Activated T-helper 17 cell treated with anti-CD3 and anti-CD28 coated beads, Interleukin-2, amount 50 U/mL, for 72 hours (primary cell): ENCODE measurements at regions not wholly inside any gene's neighbourhood (a gene's known extent, or its start where the extent isn't known, plus 50 kb on each side); places are given as distances from the start of the nearest gene placed in this dataset.
"Not testable (repeated sequence)": the region's sequence is repeated elsewhere in the genome, so short reads cannot be mapped to it uniquely, and the experiment has no call there.

ENCODE experiments used
- ATAC-seq: fragments of 150-1000 bp; cut with Tn5 transposase; replicated peaks from 2 replicates; pipeline ENCODE4 v1.10.0; 2021; ENCODE audit warnings: mild to moderate bottlenecking, moderate library complexity
- H3K27ac Mint-ChIP-seq: one replicate; pipeline ENCODE4 v1.8.0; 2022; ENCODE audit warnings: mixed read lengths
- H3K27me3 Mint-ChIP-seq: one replicate; pipeline ENCODE4 v1.8.0; 2022; ENCODE audit warnings: mixed read lengths
- H3K36me3 Mint-ChIP-seq: one replicate; pipeline ENCODE4 v1.8.0; 2022; ENCODE audit warnings: low read depth, mild to moderate bottlenecking, mixed read lengths
- H3K4me1 Mint-ChIP-seq: one replicate; pipeline ENCODE4 v1.8.0; 2022; ENCODE audit warnings: mixed read lengths
- H3K4me3 Mint-ChIP-seq: one replicate; pipeline ENCODE4 v1.8.0; 2022; ENCODE audit warnings: mild to moderate bottlenecking, mixed read lengths
- H3K9me3 Mint-ChIP-seq: one replicate; pipeline ENCODE4 v1.8.0; 2022; ENCODE audit warnings: mixed read lengths

GRCh38 chr2:139411236-139411635, 631.0 kb upstream of the NXPH2 start:
- H3K27ac Mint-ChIP-seq: no peak overlapping the region
- peaks cover 15% of the 10 kb centered on the region for H3K9me3 Mint-ChIP-seq
- ATAC-seq: no peak
- H3K4me1 Mint-ChIP-seq: no peaks in the 10 kb centered on the region
- H3K4me3 Mint-ChIP-seq: no peak overlapping the region
- no peaks in the 10 kb centered on the region for H3K36me3 Mint-ChIP-seq
- no peaks in the 10 kb centered on the region for H3K27me3 Mint-ChIP-seq

GRCh38 chr2:139410833-139411174, 630.6 kb upstream of the NXPH2 start:
- not testable (repeated sequence) for H3K36me3 Mint-ChIP-seq, H3K4me3 Mint-ChIP-seq, H3K4me1 Mint-ChIP-seq, ATAC-seq, H3K27me3 Mint-ChIP-seq, H3K27ac Mint-ChIP-seq
- H3K9me3 Mint-ChIP-seq: peaks cover 18% of the 10 kb centered on the region

GRCh38 chr2:139410147-139410832, 630.1 kb upstream of the NXPH2 start:
- not testable (repeated sequence) for H3K27me3 Mint-ChIP-seq, H3K4me1 Mint-ChIP-seq, H3K27ac Mint-ChIP-seq, H3K4me3 Mint-ChIP-seq, ATAC-seq, H3K36me3 Mint-ChIP-seq
- H3K9me3 Mint-ChIP-seq: peaks cover 18% of the 10 kb centered on the region

GRCh38 chr2:139409212-139409611, 629.0 kb upstream of the NXPH2 start:
- ATAC-seq: no peak
- Mint-ChIP-seq H3K36me3 (no peaks in the 10 kb centered on the region), H3K27ac (no peak overlapping the region), H3K4me1 (no peaks in the 10 kb centered on the region), H3K4me3 (no peak overlapping the region), H3K27me3 (no peaks in the 10 kb centered on the region), H3K9me3 (peaks cover 12% of the 10 kb centered on the region)

GRCh38 chr2:139403948-139404347, 623.8 kb upstream of the NXPH2 start:
- H3K4me3 Mint-ChIP-seq: no peak overlapping the region
- no peaks in the 10 kb centered on the region for H3K36me3 Mint-ChIP-seq
- no peak overlapping the region for H3K27ac Mint-ChIP-seq
- no peak for ATAC-seq
- peaks cover 11% of the 10 kb centered on the region for H3K9me3 Mint-ChIP-seq
- no peaks in the 10 kb centered on the region for H3K4me1 Mint-ChIP-seq
- no peaks in the 10 kb centered on the region for H3K27me3 Mint-ChIP-seq

- Mint-ChIP-seq H3K4me3 (no peak overlapping the region), H3K27ac (no peak overlapping the region), H3K9me3 (peaks cover 4% of the 10 kb centered on the region), H3K36me3 (no peaks in the 10 kb centered on the region), H3K27me3 (no peaks in the 10 kb centered on the region), H3K4me1 (no peaks in the 10 kb centered on the region)
- ATAC-seq: no peak
Observed at GRCh38 chr2:139394801-139395200, 614.6 kb upstream of the NXPH2 start.

GRCh38 chr2:139389391-139389790, 609.2 kb upstream of the NXPH2 start:
- Mint-ChIP-seq H3K4me3 (no peak overlapping the region), H3K4me1 (no peaks in the 10 kb centered on the region), H3K27me3 (no peaks in the 10 kb centered on the region), H3K9me3 (peaks cover 3% of the 10 kb centered on the region), H3K27ac (no peak overlapping the region), H3K36me3 (no peaks in the 10 kb centered on the region)
- no peak for ATAC-seq

GRCh38 chr2:139386401-139386800, 606.2 kb upstream of the NXPH2 start:
- Mint-ChIP-seq H3K27ac (no peak overlapping the region), H3K4me1 (no peaks in the 10 kb centered on the region), H3K4me3 (no peak overlapping the region), H3K27me3 (no peaks in the 10 kb centered on the region), H3K9me3 (peaks cover 3% of the 10 kb centered on the region), H3K36me3 (no peaks in the 10 kb centered on the region)
- ATAC-seq: no peak

- no peaks in the 10 kb centered on the region for H3K27me3 Mint-ChIP-seq
- no peaks in the 10 kb centered on the region for H3K4me1 Mint-ChIP-seq
- no peak for ATAC-seq
- H3K27ac Mint-ChIP-seq: no peak overlapping the region
- peaks cover 9% of the 10 kb centered on the region for H3K9me3 Mint-ChIP-seq
- H3K4me3 Mint-ChIP-seq: no peak overlapping the region
- no peaks in the 10 kb centered on the region for H3K36me3 Mint-ChIP-seq
Observed at GRCh38 chr2:139383532-139383931, 603.3 kb upstream of the NXPH2 start.

GRCh38 chr2:139380051-139380450, 599.9 kb upstream of the NXPH2 start:
- Mint-ChIP-seq H3K4me3 (no peak overlapping the region), H3K9me3 (peaks cover 26% of the 10 kb centered on the region), H3K27ac (no peak overlapping the region), H3K27me3 (no peaks in the 10 kb centered on the region), H3K4me1 (no peaks in the 10 kb centered on the region), H3K36me3 (no peaks in the 10 kb centered on the region)
- ATAC-seq: no peak

- peaks cover 26% of the 10 kb centered on the region for H3K9me3 Mint-ChIP-seq
- H3K36me3 Mint-ChIP-seq: no peaks in the 10 kb centered on the region
- no peak overlapping the region for H3K4me3 Mint-ChIP-seq
- H3K27me3 Mint-ChIP-seq: no peaks in the 10 kb centered on the region
- no peaks in the 10 kb centered on the region for H3K4me1 Mint-ChIP-seq
- H3K27ac Mint-ChIP-seq: no peak overlapping the region
- ATAC-seq: no peak
Observed at GRCh38 chr2:139378373-139378772, 598.2 kb upstream of the NXPH2 start.

- no peaks in the 10 kb centered on the region for H3K36me3 Mint-ChIP-seq
- no peak overlapping the region for H3K27ac Mint-ChIP-seq
- H3K4me1 Mint-ChIP-seq: no peaks in the 10 kb centered on the region
- H3K9me3 Mint-ChIP-seq: peaks cover 26% of the 10 kb centered on the region
- no peaks in the 10 kb centered on the region for H3K27me3 Mint-ChIP-seq
- H3K4me3 Mint-ChIP-seq: no peak overlapping the region
- no peak for ATAC-seq
Observed at GRCh38 chr2:139374296-139374850, 594.2 kb upstream of the NXPH2 start.

- H3K9me3 Mint-ChIP-seq: peaks cover 11% of the 10 kb centered on the region
- ATAC-seq: no peak
- H3K36me3 Mint-ChIP-seq: no peaks in the 10 kb centered on the region
- H3K4me1 Mint-ChIP-seq: no peaks in the 10 kb centered on the region
- H3K27me3 Mint-ChIP-seq: no peaks in the 10 kb centered on the region
- no peak overlapping the region for H3K27ac Mint-ChIP-seq
- no peak overlapping the region for H3K4me3 Mint-ChIP-seq
Observed at GRCh38 chr2:139369423-139370409, 589.5 kb upstream of the NXPH2 start.

- Mint-ChIP-seq H3K27ac (no peak overlapping the region), H3K27me3 (no peaks in the 10 kb centered on the region), H3K4me3 (no peak overlapping the region), H3K4me1 (no peaks in the 10 kb centered on the region), H3K9me3 (peaks cover 22% of the 10 kb centered on the region), H3K36me3 (no peaks in the 10 kb centered on the region)
- no peak for ATAC-seq
Observed at GRCh38 chr2:139367416-139367815, 587.2 kb upstream of the NXPH2 start.

GRCh38 chr2:139366681-139367080, 586.5 kb upstream of the NXPH2 start:
- H3K27me3 Mint-ChIP-seq: no peaks in the 10 kb centered on the region
- no peak overlapping the region for H3K4me3 Mint-ChIP-seq
- H3K9me3 Mint-ChIP-seq: peaks cover 22% of the 10 kb centered on the region
- H3K36me3 Mint-ChIP-seq: no peaks in the 10 kb centered on the region
- H3K4me1 Mint-ChIP-seq: no peaks in the 10 kb centered on the region
- no peak for ATAC-seq
- H3K27ac Mint-ChIP-seq: no peak overlapping the region
